Hematopoietic multipotent progenitor cell treated with erythropoietin and hydrocortisone succinate and interleukin-3 and kit ligand, for 6 days (in vitro differentiated cells): ENCODE measurements at regions not wholly inside any gene's neighbourhood (a gene's known extent, or its start where the extent isn't known, plus 50 kb on each side); places are given as distances from the start of the nearest gene placed in this dataset.
"Not testable (repeated sequence)": the region's sequence is repeated elsewhere in the genome, so short reads cannot be mapped to it uniquely, and the experiment has no call there.

Source experiments
- DNase-seq: peaks from one replicate; pipeline ENCODE4 v3.0.0-alpha.2; 2015

- no peak for DNase-seq
Measured at GRCh38 chr3:4897765-4898453, 81.3 kb upstream of the BHLHE40 start.

- peak; percentile 57 for DNase-seq
Measured at GRCh38 chr3:4898454-4899313, 80.6 kb upstream of the BHLHE40 start.

GRCh38 chr3:4899710-4900109 lies 79.5 kb upstream of the BHLHE40 start:
- DNase-seq: no peak

GRCh38 chr3:4900298-4900697 lies 78.9 kb upstream of the BHLHE40 start:
- DNase-seq: no peak

GRCh38 chr3:4904811-4905695 lies 74.2 kb upstream of the BHLHE40 start:
- peak; percentile 44 for DNase-seq

- no peak for DNase-seq
Measured at GRCh38 chr3:4906107-4906621, 73.1 kb upstream of the BHLHE40 start.

- no peak for DNase-seq
Measured at GRCh38 chr3:4907050-4907449, 72.2 kb upstream of the BHLHE40 start.

GRCh38 chr3:4907643-4908432 lies 71.4 kb upstream of the BHLHE40 start:
- DNase-seq: no peak

- DNase-seq: no peak
Measured at GRCh38 chr3:4908433-4909156, 70.6 kb upstream of the BHLHE40 start.

GRCh38 chr3:4914464-4914863 lies 64.8 kb upstream of the BHLHE40 start:
- DNase-seq: no peak

- not testable (repeated sequence) for DNase-seq
Measured at GRCh38 chr3:4921589-4921988, 57.6 kb upstream of the BHLHE40 start.

- no peak for DNase-seq
Measured at GRCh38 chr3:4926892-4927291, 52.3 kb upstream of the BHLHE40 start.

GRCh38 chr3:4928277-4928789 lies 50.9 kb upstream of the BHLHE40 start:
- DNase-seq: no peak
